Left ventricle myocardium inferior (tissue), 1 donor: ENCODE measurements at regions not wholly inside any gene's neighbourhood (a gene's known extent, or its start where the extent isn't known, plus 50 kb on each side); places are given as distances from the start of the nearest gene placed in this dataset.
"Not testable (repeated sequence)": the region's sequence is repeated elsewhere in the genome, so short reads cannot be mapped to it uniquely, and the experiment has no call there.

Source experiments
- DNase-seq: peaks from one replicate; pipeline ENCODE4 v3.0.0-alpha.2; 2020
- H3K27ac ChIP-seq: fragments of 200-600 bp; replicated peaks from 2 replicates; pipeline ENCODE4 v1.8.0; 2021
- H3K27me3 ChIP-seq: fragments of 200-600 bp; 2 replicates; pipeline ENCODE4 v1.8.0; 2021; ENCODE audit warnings: low read depth
- H3K36me3 ChIP-seq: fragments of 200-600 bp; 2 replicates; pipeline ENCODE4 v1.8.0; 2021
- H3K4me1 ChIP-seq: fragments of 200-600 bp; 2 replicates; pipeline ENCODE4 v1.8.0; 2021
- H3K4me3 ChIP-seq: fragments of 200-600 bp; 2 replicates; pipeline ENCODE4 v1.8.0; 2021; ENCODE audit warnings: mild to moderate bottlenecking, moderate library complexity
- H3K9me3 ChIP-seq: fragments of 200-600 bp; replicated peaks from 2 replicates; pipeline ENCODE4 v1.8.0; 2021
- CTCF ChIP-seq: fragments of 200-600 bp; IDR thresholded peaks from 2 replicates; pipeline ENCODE4 v1.8.0; 2021; ENCODE audit warnings: antibody characterized with exemption, mild to moderate bottlenecking, borderline replicate concordance
- intact Hi-C: fragments of 100-400 bp; cut with micrococcal nuclease; formaldehyde crosslinking; loops from one replicate; pipeline ENCODE4 v1.11.0; 2022
- donor health status: DM: no; HTN: yes; CAD: no; lungs with severe emphysema.

- Histone ChIP-seq H3K27ac (no peak overlapping the region), H3K4me1 (no peaks in the 10 kb centered on the region), H3K27me3 (peaks cover 5% of the 10 kb centered on the region), H3K36me3 (no peaks in the 10 kb centered on the region), H3K9me3 (peaks cover 30% of the 10 kb centered on the region), H3K4me3 (no peak overlapping the region)
- intact Hi-C loops = no loop called here
- no peak for DNase-seq
- TF ChIP-seq CTCF = no peak
Observed at GRCh38 chr5:113713051-113713450, 199.6 kb downstream of the YTHDC2 start.

GRCh38 chr5:113715921-113716320 is 202.4 kb downstream of the YTHDC2 start:
- H3K4me3 ChIP-seq, H3K27me3 ChIP-seq, DNase-seq, H3K4me1 ChIP-seq, intact Hi-C loops, H3K36me3 ChIP-seq, H3K27ac ChIP-seq: not testable (repeated sequence)
- peaks cover 29% of the 10 kb centered on the region for H3K9me3 ChIP-seq

- no peaks in the 10 kb centered on the region for H3K36me3 ChIP-seq
- DNase-seq = no peak
- no peaks in the 10 kb centered on the region for H3K4me1 ChIP-seq
- H3K4me3 ChIP-seq = no peak overlapping the region
- intact Hi-C loops = no loop called here
- H3K27ac ChIP-seq = no peak overlapping the region
- H3K9me3 ChIP-seq = peaks cover 26% of the 10 kb centered on the region
- no peaks in the 10 kb centered on the region for H3K27me3 ChIP-seq
- TF ChIP-seq CTCF = no peak
Observed at GRCh38 chr5:113719549-113719948, 206.1 kb downstream of the YTHDC2 start.

- intact Hi-C loops = no loop called here
- no peak overlapping the region for H3K27ac ChIP-seq
- H3K36me3 ChIP-seq = no peaks in the 10 kb centered on the region
- no peaks in the 10 kb centered on the region for H3K4me1 ChIP-seq
- no peak for TF ChIP-seq CTCF
- no peak for DNase-seq
- no peaks in the 10 kb centered on the region for H3K27me3 ChIP-seq
- peaks cover 15% of the 10 kb centered on the region for H3K9me3 ChIP-seq
- H3K4me3 ChIP-seq = no peak overlapping the region
Observed at GRCh38 chr5:113721171-113721570, 207.7 kb downstream of the YTHDC2 start.

DNA sequence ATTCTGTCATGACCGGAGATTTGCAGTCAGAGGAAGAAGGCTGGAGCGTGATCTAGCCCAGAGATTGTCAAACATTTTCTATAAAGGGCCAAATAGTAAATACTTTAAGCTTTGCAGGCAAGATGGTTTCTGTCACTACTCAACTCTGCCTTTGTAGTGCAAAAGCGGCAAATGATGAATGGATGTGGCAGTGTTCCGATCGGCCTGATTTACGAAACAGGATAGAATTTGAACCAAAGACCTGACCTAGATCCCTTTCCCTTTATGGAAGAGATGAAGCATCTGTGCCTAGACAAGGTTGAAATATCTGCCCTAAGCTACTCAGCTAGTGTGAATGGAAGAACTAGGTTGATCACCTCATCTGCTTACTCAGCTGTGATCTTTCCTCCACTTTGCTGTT is 209.5 kb downstream of the YTHDC2 start:
- intact Hi-C loops = no loop called here
- Histone ChIP-seq H3K4me3 (no peak overlapping the region), H3K36me3 (no peaks in the 10 kb centered on the region), H3K27me3 (no peaks in the 10 kb centered on the region), H3K9me3 (peaks cover 3% of the 10 kb centered on the region), H3K4me1 (no peaks in the 10 kb centered on the region), H3K27ac (no peak overlapping the region)
- DNase-seq = no peak
- no peak for TF ChIP-seq CTCF

DNA sequence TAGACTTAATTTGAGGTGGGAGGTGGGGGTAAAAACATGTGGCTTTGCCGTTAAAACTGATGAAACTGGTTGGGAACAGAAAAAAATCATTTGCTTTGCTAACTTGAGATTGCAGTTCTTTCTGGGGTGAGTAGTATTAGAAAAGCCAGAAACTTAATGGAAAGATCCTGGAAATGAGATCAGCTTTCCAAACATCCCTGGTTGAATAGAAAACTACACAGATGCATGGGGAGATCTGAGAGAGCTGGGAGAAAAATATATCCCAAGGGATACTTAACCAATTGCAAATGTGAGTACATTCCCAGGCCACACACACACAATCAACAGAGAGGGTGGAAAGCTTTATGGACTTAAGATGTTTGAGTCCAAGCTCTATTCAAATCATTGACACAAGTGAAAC is 222.3 kb downstream of the YTHDC2 start:
- no peak overlapping the region for H3K4me3 ChIP-seq
- intact Hi-C loops = no loop called here
- no peaks in the 10 kb centered on the region for H3K9me3 ChIP-seq
- no peaks in the 10 kb centered on the region for H3K4me1 ChIP-seq
- H3K27ac ChIP-seq = no peak overlapping the region
- no peaks in the 10 kb centered on the region for H3K36me3 ChIP-seq
- TF ChIP-seq CTCF = no peak
- H3K27me3 ChIP-seq = peaks cover 4% of the 10 kb centered on the region
- DNase-seq = no peak
